Neutrophil (primary cell): ENCODE measurements at regions not wholly inside any gene's neighbourhood (a gene's known extent, or its start where the extent isn't known, plus 50 kb on each side); places are given as distances from the start of the nearest gene placed in this dataset.

Source experiments
- H3K27ac ChIP-seq: fragments of 200-600 bp; sonication (generic); 2 replicates; pipeline ENCODE4 v1.5.1; 2016; ENCODE audit warnings: mild to moderate bottlenecking, moderate library complexity
- H3K27me3 ChIP-seq: fragments of 200-600 bp; sonication (generic); 2 replicates; pipeline ENCODE4 v1.6.0; 2016; ENCODE audit warnings: mild to moderate bottlenecking
- H3K36me3 ChIP-seq: fragments of 200-600 bp; sonication (generic); 2 replicates; pipeline ENCODE4 v1.5.1; 2017
- H3K4me1 ChIP-seq, 2 experiments: fragments of 200-600 bp in 1 of 2; sonication (generic) in 1 of 2; 1 replicate in 1 of 2; 2 replicates in 1 of 2; pipeline versions ENCODE4 v1.5.1 to v1.6.1; 2013 to 2016; ENCODE audit warnings: low read depth in 1 of 2, low read length in 1 of 2, mild to moderate bottlenecking in 1 of 2, moderate library complexity in 1 of 2; ENCODE audit not compliant: control insufficient read depth in 1 of 2, insufficient read depth in 1 of 2
- H3K4me3 ChIP-seq, 2 experiments: fragments of 200-600 bp in 1 of 2; sonication (generic) in 1 of 2; 1 replicate in 1 of 2; 2 replicates in 1 of 2; pipeline ENCODE4 v1.5.1; 2013 to 2016; ENCODE audit warnings: low read depth in 1 of 2, low read length in 1 of 2, mild to moderate bottlenecking in 1 of 2, moderate library complexity in 1 of 2
- H3K9me3 ChIP-seq: fragments of 200-600 bp; sonication (generic); 2 replicates; pipeline ENCODE4 v1.5.1; 2016
- TF ChIP-seq, protein P1 (sequence below): fragments of 200-600 bp; sonication (generic); IDR thresholded peaks from 2 replicates; pipeline ENCODE4 v1.5.1; 2016; ENCODE audit warnings: antibody characterized with exemption

DNA sequence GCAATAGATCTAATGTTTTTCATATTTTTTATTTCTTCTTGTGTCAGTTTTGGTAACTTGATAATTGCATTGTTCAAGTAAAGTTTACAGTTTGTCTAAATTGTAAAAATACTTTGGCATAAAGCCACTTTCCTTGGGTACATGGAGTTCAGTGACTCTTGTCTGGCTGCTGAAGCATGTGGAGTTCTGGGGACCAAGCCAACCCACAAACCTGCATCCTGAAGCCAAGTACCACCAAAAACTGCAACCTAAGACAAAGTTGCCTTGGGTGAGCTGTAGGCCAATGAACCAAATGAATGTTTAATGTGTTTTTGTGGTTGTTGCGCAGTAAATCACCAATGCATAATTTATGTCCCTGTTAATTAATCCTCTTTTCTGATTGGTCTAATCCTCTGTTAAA lies 872.6 kb downstream of the BCL11A start:
- Histone ChIP-seq H3K27me3 (no peaks in the 10 kb centered on the region), H3K36me3 (no peaks in the 10 kb centered on the region), H3K4me1 (no peaks in the 10 kb centered on the region), H3K4me3 (no peak overlapping the region), H3K27ac (no peak overlapping the region), H3K9me3 (no peaks in the 10 kb centered on the region)
- TF ChIP-seq, protein P1, sequence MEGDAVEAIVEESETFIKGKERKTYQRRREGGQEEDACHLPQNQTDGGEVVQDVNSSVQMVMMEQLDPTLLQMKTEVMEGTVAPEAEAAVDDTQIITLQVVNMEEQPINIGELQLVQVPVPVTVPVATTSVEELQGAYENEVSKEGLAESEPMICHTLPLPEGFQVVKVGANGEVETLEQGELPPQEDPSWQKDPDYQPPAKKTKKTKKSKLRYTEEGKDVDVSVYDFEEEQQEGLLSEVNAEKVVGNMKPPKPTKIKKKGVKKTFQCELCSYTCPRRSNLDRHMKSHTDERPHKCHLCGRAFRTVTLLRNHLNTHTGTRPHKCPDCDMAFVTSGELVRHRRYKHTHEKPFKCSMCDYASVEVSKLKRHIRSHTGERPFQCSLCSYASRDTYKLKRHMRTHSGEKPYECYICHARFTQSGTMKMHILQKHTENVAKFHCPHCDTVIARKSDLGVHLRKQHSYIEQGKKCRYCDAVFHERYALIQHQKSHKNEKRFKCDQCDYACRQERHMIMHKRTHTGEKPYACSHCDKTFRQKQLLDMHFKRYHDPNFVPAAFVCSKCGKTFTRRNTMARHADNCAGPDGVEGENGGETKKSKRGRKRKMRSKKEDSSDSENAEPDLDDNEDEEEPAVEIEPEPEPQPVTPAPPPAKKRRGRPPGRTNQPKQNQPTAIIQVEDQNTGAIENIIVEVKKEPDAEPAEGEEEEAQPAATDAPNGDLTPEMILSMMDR, result no peak

DNA sequence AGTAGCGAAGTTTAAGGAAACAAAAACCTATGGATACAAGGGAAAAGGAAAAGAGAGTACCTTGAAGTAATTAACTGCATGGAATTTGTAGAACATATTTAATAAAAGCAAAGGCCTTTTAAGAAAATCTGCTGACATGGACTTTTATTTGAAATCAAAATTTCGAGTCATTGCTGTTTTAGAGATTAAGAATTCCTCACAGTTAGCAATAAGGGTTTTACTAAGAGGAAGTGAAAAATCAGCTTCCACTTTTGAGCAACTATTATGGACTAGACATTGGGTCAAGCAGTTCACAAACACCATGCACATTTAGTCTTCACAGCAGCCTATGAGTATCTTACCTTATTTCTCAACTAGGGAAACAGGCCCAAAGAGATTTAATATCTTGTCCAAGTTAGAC lies 876.3 kb downstream of the BCL11A start:
- no peak overlapping the region for H3K27ac ChIP-seq
- H3K9me3 ChIP-seq, result no peaks in the 10 kb centered on the region
- H3K4me3 ChIP-seq, result no peak overlapping the region
- no peaks in the 10 kb centered on the region for H3K4me1 ChIP-seq
- H3K36me3 ChIP-seq, result no peaks in the 10 kb centered on the region
- TF ChIP-seq, protein P1, result no peak
- no peaks in the 10 kb centered on the region for H3K27me3 ChIP-seq

DNA sequence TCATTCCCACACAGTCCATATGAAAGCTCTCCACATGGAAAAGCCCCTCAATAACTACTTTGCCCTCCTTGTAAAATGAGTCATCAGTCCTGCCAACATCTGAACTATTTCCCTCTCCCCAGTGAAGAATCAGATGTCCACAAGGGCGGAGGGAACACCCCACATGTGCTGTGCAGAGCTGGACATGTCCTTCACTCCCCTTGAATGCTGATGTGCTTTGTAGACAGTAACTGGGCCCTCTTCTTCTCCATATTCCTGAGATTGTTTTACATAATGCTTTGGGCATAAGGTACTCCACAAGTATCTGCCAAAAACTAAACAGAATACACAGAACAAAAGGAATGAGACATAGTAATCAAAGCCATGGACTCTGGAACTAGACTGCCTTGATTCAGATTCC lies 879.4 kb downstream of the BCL11A start:
- Histone ChIP-seq H3K27ac (no peak overlapping the region), H3K9me3 (no peaks in the 10 kb centered on the region), H3K27me3 (no peaks in the 10 kb centered on the region), H3K36me3 (no peaks in the 10 kb centered on the region), H3K4me1 (no peaks in the 10 kb centered on the region), H3K4me3 (no peak overlapping the region)
- TF ChIP-seq, protein P1, result no peak

DNA sequence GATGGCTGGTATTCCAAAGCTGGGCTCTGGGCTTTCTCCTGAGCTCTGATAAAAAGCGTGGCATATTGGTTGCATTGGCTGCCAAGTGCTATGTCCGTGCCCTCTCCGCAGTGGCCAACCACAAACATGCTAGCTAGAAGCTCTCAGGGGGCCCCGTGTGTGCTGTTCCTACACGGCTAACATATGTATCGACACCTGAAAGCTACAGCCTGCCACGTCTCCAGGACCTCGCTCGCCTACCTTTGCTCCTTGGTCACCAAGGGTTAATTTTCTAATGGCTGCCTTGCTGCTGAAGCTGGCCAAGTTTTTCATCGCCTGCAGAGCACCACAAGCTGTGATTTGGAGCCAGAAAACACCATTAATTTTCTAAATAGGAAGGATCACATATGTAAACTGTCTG lies 888.4 kb downstream of the BCL11A start:
- Histone ChIP-seq H3K4me1 (peaks cover 19 to 29% of the 10 kb centered on the region in 2 experiments), H3K27ac (no peak overlapping the region), H3K36me3 (no peaks in the 10 kb centered on the region), H3K9me3 (no peaks in the 10 kb centered on the region), H3K4me3 (no peak overlapping the region), H3K27me3 (no peaks in the 10 kb centered on the region)
- TF ChIP-seq, protein P1, result no peak

DNA sequence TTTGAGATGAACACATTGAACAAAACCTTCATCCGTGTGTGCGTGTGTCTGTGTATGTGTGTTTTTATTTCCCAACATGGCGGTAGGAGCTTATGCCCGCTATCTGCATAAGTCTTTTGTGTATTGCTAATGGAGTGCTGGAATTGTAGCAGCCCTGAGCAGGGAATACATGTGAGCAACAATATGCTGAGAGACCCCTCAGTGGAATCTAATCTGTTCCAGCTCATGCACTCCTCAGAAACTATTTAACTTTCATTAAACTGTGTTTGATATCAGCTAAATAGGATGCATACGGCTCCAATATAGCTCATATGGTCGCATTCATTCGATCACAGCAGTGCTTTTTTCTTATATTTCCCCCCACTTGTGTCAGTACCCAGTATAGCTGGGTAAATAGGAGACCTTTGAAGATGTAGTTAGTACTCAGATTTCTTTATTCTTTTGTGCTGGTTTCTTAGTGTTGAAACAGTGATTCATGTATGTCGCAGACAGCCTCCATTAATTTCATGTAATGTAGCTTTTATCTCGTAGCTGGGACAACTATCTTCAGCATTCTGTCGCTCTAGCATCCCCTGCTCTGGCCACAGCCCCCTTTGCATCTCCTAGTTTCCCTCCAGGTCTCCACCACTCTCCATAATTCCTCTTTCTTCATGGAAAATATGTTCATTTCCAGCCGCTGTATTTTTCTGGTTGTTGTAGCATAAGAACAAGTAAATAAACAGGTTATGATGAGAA lies 891.2 kb downstream of the BCL11A start:
- Histone ChIP-seq H3K4me3 (no peak overlapping the region), H3K4me1 (peaks cover 19 to 26% of the 10 kb centered on the region in 2 experiments), H3K27me3 (no peaks in the 10 kb centered on the region), H3K36me3 (no peaks in the 10 kb centered on the region), H3K9me3 (no peaks in the 10 kb centered on the region), H3K27ac (no peak overlapping the region)
- TF ChIP-seq, protein P1, result no peak
